ENCODE measurements at regions not wholly inside any gene's neighbourhood (a gene's known extent, or its start where the extent isn't known, plus 50 kb on each side); places are given as distances from the start of the nearest gene placed in this dataset.

DNA sequence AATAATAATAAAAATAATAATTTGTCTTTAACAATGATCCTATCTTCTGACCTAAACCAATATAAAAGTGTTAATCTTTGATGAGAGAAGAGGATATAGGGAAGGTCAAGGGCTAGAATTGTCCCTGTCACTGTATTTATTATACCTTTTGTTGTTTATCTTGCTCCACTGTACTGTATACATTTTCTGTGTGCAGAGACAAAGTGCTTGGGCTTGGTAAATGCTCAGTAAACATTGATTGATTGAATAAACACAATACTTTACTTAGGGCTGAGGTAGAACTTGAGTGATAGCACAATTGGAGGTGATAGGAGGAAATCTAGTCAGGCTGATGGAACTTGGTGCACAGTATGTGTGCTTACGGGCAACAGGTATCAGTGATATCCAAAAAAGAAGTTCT lies 161.2 kb downstream of the ARRDC3 start:
- no peak for ATAC-seq
- no peak for DNase-seq (ENCODE audit: missing footprints)
- intact Hi-C loops (cut with DNase I), result no loop called here

GRCh38 chr5:91219803-91220371 lies 163.2 kb downstream of the ARRDC3 start:
- no peak for ATAC-seq
- no peak for DNase-seq (ENCODE audit: missing footprints)
- intact Hi-C loops (cut with DNase I), result loop anchor here (10.0 kb wide), 1 partner anchor 65 kb away; no protein-coding TSS in a partner anchor

- intact Hi-C loops (cut with DNase I), result loop anchor here (10.0 kb wide), 1 partner anchor 64 kb away; no protein-coding TSS in a partner anchor
- DNase-seq (ENCODE audit: missing footprints), result no peak
- ATAC-seq, result peak; percentile 89
These were observed 163.9 kb downstream of the ARRDC3 start for GRCh38 chr5:91219091-91219802.

DNA sequence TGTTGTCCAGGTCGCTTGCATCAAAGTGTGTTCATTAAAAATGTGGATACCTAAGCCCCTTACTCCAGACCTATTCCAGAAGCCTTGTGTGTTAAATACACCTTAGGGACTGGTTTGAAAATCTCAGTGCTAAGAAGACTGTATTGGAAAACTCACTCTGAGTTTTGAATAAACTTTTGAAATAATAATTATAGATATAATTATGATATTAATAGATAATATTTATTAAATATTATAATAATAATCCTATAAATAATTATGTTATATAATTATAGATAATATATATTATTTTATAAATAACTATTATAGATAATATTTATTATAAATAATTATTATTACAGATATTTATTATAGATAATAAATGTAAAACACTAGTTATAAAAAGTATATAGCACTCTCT lies 165.3 kb downstream of the ARRDC3 start:
- no peak for DNase-seq (ENCODE audit: missing footprints)
- ATAC-seq, result no peak
- intact Hi-C loops (cut with DNase I), result loop anchor here (10.0 kb wide), 1 partner anchor 63 kb away; no protein-coding TSS in a partner anchor

DNA sequence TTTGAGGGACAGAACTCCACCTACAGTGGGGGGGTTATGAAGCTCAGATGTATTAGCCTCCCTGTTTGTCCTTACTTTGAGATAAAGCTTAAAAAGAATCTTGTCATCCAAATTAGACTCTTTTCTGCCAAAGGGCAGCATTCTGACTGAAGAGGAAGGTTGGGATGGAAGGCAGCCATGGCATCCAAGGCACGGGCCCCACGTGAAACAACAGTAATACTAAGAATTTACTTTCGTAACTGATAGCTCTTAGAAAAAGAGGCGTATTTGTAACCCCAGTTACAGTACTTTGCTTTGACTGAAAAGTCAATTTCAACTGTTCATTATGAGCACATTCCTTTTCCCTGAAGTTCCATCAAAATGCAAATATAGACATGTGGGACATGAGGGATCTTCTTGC lies 168.5 kb downstream of the ARRDC3 start:
- DNase-seq (ENCODE audit: missing footprints), result no peak
- ATAC-seq, result no peak
- intact Hi-C loops (cut with DNase I), result loop anchor here (5.0 to 10.0 kb wide), 2 partner anchors 60 to 112 kb away; no protein-coding TSS in a partner anchor
